GM18868 (cell line): ENCODE measurements at regions not wholly inside any gene's neighbourhood (a gene's known extent, or its start where the extent isn't known, plus 50 kb on each side); places are given as distances from the start of the nearest gene placed in this dataset.
"Not testable (repeated sequence)": the region's sequence is repeated elsewhere in the genome, so short reads cannot be mapped to it uniquely, and the experiment has no call there.

Source experiments
- ATAC-seq: cut with Tn5 transposase; IDR thresholded peaks from one replicate; pipeline ENCODE4 v1.9.1; 2021; ENCODE audit warnings: mild to moderate bottlenecking, moderate library complexity; ENCODE audit not compliant: unreplicated experiment

GRCh38 chr2:122740594-122740948 lies 985.1 kb downstream of the TSN start:
- ATAC-seq: no peak

GRCh38 chr2:122741403-122741802 lies 986.0 kb downstream of the TSN start:
- no peak for ATAC-seq

GRCh38 chr2:122743021-122743675 lies 987.7 kb downstream of the TSN start:
- ATAC-seq: no peak

DNA sequence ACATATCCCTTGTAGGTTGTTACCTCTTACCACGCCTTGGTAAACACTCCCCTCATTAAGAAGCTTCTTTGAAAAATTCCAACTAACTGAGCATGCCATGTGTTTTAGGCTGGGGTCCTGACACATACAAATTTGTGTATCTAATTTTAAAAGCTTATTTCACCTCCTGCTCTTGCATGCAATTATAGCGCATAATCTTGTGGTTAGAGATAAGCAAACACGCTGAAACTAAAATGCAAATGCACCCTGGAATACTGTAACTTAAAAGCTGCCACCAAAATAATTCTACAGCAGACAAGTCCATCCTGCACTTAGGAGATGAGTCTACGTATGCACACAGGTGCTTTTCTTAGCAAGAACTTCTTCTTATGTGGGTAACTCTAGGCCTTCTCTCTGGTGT lies 990.2 kb downstream of the TSN start:
- peak; percentile 34 for ATAC-seq

GRCh38 chr2:122747670-122748069 lies 992.2 kb downstream of the TSN start:
- ATAC-seq: no peak

DNA sequence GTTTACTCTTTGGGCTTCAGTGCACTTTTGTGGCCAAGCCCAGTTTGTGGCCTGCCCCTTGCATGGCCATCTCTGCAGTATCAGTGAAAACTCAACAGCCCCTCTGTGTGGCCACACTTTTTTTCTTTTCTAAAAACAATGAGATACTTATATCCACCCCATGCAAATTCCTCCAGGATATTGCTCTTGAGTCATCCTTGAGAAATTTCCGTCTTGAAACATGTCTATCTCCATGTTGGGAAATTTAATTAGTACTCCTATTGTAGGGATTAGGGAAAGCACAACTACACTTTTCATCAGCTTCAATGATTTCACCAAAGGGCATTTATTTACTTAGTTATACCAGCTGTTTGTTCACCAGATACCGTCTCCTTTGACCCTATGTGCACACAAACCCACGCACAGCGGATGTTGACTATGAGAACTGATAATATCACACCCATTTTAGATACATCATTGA lies 993.1 kb downstream of the TSN start:
- peak; percentile 45 for ATAC-seq

DNA sequence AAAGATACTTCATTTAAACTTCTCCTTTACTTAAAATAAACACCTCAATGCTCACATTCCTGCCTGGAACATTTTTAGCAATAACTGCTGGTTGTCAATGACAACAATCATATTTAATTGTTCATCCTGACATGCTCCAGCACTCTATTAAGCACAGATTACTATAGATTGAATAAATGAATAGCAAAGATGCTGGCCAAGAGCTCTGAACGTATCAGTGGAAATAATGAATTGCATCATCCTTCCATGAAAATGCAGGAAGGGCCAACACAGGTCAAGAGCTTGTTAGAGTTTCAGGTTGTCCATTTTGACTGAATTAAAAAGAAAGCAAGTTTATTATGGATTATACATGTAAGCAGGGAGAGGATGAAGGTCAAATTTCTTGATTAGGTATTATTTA lies 994.0 kb downstream of the TSN start:
- ATAC-seq: no peak

DNA sequence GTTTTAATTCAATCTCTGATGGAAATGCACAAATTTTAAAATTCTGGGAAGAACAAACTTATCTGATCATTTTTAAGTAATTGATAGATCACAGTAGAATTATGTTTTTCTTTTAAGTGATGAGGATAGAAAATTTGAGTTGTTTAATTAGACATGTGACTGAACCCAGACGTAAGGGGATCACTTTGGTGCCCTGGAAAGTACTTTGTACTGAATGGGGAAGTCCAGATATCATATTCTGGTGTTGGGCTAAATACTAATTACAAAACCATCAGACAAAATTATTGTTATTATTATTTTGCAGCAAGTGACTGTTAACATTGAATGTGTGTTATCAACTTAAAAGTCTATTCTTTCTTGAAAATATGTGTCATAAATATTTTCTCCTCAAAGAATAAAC lies 994.6 kb downstream of the TSN start:
- no peak for ATAC-seq

GRCh38 chr2:122750808-122751207 lies 995.4 kb downstream of the TSN start:
- ATAC-seq: no peak

DNA sequence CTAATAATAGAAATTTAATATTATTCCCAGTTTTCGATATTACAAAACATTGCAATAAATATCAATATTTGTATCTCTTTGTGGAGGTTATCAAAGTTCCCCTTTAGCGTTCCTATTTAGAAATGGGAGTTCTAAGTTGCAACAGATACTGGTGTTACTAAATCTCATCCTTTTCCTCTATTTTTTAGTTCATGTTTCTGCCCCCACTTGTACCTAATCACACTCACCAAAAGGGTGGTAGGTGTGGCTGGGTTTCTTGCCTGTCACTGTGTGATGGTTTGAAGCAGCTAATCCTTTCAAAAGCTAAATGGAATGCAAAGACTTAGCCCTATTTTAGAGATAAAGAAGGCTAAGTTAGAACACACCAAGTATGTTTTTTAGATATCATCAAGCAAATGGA lies 997.9 kb downstream of the TSN start:
- ATAC-seq: no peak

DNA sequence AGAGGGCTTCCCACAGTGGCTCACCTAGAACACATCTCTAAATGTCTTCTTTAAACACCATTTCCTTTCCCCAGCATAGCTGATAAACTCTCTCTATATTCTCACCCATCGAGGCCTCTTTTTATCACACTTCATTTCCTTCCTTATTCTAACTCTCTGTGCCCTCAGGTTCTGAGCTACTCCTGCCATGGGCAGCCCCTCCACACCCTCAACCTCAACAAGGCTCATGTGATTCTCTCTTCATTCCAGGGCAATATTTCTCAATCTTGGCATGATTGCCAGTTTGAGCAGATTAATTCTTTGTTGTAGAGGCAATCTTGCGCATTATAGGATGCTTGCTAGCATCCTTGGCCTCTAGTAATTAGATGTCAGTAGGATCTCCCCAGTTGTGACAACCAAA lies 999.1 kb downstream of the TSN start:
- no peak for ATAC-seq

DNA sequence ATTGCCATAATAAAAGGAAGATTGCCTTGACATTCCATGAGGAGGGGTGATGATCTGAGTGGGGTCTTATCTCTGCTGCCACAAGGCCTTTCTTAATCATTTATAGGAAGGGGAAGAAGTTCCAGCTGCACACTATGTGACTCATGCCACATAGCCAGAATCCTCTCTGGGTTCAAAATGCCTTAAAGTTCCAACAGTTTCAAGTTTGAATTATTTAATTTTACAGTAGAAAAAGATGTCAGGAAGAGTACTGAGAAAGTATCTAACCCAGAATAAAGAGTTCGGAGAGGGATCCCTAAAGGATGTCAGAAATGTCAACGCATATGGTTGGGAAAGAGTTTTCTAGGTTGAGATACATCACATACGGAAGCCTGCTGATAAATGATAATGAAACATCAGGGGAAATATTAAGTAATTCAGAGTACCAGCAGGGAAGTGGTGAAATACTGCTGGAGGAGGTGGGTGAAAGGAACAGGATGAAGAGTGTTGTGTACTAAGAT lies 999.9 kb downstream of the TSN start:
- ATAC-seq: no peak

DNA sequence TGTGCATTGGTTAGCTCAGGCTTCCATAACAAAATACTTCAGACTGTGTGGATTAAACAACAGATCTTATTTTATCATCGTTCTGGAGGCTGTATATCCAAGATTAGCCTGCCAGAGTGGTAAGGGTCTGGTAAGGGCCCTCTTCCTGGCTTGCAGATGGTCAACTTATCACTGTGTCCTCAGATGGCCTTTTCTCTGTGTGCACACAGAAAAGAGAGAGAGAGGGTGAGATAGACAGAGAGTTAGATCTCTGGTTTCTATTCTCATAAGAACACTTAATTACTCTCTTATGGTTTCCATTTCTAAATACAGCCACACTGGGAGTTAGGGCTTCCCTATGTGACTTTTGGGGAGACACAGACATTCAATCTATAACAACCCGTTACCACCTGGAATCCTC lies 1003.5 kb downstream of the TSN start:
- peak; percentile 56 for ATAC-seq

DNA sequence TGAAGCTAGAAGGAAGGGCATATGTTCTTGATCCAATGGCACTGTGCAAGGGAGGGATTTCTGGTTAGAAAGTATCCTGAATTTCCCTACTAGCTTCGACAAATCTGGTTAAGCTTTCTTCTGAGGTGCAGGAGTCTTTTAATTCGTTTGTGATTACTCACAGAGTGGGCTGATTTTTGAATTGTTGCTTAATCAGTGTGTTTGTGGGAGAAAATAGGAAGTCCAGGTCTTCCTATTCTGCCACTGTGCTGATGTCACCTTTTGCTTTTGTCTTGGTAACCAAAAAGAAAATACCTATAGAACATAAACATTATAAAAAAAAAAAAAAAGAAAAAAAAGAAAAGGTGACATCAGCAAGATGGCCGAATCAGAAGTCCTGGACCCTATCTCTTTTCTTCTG lies 1008.6 kb downstream of the TSN start:
- ATAC-seq: no peak

GRCh38 chr2:122780251-122780650 lies 1024.8 kb downstream of the TSN start:
- no peak for ATAC-seq

- ATAC-seq: no peak
Observed at GRCh38 chr2:122794100-122794499, 1038.6 kb downstream of the TSN start.

GRCh38 chr2:122795763-122796162 lies 1040.3 kb downstream of the TSN start:
- ATAC-seq: no peak

DNA sequence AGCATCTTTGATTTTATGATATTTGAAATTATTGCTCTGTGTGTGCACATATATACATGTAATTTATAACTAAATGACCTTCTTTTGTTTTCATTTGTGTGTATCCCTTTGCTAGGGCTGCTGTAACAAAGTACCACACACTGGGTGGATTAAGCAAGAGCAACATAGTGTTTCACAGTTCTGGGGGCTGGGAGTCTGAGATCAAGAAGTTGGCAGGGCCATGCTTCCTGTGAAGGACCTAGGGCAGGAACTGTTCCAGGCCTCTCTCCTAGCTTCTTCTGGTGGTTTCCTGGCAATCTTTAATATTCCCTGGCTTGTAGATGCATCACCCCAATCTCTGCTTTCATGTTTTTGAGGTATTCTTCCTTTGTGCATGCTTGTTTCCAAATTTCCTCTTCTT lies 1043.9 kb downstream of the TSN start:
- no peak for ATAC-seq

DNA sequence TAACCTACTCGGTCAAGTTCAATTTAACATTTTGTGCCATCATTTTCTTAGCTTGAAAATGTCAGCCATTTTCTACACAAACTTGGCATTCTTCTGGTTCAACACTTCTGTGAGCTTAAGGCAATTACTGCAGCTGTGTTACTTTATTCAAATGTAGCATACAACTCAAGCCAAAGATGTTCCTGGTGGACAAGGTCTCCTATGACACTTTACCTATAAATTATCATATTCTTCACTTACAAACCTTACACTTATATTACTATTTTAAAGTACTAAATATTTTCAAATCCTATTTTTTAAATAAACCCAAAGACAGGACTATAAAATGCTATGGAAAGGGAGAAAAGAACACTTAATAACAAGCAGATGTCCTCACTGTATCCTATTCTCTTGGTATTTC lies 1045.3 kb downstream of the TSN start:
- ATAC-seq: no peak

- no peak for ATAC-seq
Observed at GRCh38 chr2:122804494-122804893, 1049.0 kb downstream of the TSN start.

DNA sequence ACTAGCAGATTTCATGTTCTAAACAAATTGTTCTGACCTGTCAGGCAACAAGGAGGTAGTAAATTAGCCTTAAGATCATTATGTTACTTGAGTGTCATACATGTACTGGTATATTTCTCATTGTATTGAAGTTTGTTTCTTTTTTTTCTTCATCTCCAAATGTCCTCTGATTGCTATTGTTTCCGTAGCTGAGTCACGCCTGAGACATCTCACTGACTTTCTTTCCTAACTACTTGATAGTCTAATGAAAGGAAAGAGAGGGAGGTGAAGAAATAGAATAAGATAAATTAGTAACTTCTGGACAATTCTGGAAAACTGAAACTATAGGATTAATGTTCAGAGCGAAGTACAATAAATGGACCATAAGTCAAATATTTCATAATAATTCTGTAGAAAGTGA lies 1049.9 kb downstream of the TSN start:
- ATAC-seq: no peak

DNA sequence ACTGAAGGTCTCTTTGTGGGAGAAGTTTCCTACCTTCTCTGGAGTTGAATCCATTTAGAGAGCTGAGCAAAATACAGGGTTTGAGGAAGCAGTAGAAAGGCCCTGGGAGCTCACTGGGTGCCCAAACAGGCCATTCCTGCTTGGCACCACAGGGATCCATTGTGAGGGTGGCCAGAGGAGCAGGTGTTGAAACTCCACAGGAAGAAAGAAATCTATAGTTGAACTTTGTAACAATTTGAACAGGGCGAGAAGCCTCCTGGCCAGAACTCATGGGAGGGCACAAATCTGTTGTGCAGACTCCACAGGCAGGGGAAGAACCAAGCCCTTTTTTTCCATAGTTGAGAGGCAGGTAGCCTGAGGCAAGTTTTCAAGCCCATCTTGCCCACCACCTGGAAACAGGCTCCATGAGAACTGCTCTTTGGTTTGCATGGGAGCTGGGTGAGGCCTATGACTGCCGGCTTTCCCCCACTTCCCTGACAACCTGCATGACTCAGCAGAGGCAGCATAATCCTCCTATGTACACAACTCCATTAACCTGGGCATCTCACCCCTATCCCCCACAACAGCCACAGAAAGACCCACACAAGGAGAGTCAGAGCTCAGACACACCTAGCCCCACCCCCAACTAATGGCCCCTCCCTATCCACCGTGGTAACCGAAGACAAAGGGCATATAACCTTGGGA lies 1053.0 kb downstream of the TSN start:
- ATAC-seq: no peak

GRCh38 chr2:122812214-122812613 lies 1056.8 kb downstream of the TSN start:
- ATAC-seq: not testable (repeated sequence)
